OCI-LY7 (cell line): ENCODE measurements at regions not wholly inside any gene's neighbourhood (a gene's known extent, or its start where the extent isn't known, plus 50 kb on each side); places are given as distances from the start of the nearest gene placed in this dataset.

Experiments used
- EZH2phosphoT487 ChIP-seq: fragments of 200-600 bp; sonication (generic); IDR thresholded peaks from 2 replicates; pipeline ENCODE4 v1.6.1; 2018; ENCODE audit warnings: low read depth, borderline replicate concordance, mild to moderate bottlenecking, mixed run types, antibody characterized with exemption, low read length, moderate library complexity, mixed read lengths
- TF ChIP-seq, protein P1 (sequence below): fragments of 200-600 bp; sonication (generic); conservative IDR thresholded peaks from 2 replicates; pipeline ENCODE4 v1.5.1; 2014; ENCODE audit warnings: mild to moderate bottlenecking, antibody characterized with exemption, low read length, moderate library complexity, mixed read lengths

GRCh38 chr1:229086091-229086490, 184.8 kb upstream of the RAB4A start:
- TF ChIP-seq, protein P1, sequence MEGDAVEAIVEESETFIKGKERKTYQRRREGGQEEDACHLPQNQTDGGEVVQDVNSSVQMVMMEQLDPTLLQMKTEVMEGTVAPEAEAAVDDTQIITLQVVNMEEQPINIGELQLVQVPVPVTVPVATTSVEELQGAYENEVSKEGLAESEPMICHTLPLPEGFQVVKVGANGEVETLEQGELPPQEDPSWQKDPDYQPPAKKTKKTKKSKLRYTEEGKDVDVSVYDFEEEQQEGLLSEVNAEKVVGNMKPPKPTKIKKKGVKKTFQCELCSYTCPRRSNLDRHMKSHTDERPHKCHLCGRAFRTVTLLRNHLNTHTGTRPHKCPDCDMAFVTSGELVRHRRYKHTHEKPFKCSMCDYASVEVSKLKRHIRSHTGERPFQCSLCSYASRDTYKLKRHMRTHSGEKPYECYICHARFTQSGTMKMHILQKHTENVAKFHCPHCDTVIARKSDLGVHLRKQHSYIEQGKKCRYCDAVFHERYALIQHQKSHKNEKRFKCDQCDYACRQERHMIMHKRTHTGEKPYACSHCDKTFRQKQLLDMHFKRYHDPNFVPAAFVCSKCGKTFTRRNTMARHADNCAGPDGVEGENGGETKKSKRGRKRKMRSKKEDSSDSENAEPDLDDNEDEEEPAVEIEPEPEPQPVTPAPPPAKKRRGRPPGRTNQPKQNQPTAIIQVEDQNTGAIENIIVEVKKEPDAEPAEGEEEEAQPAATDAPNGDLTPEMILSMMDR = no peak
- no peak for TF ChIP-seq EZH2phosphoT487
